Natural killer cell (primary cell): ENCODE measurements at regions not wholly inside any gene's neighbourhood (a gene's known extent, or its start where the extent isn't known, plus 50 kb on each side); places are given as distances from the start of the nearest gene placed in this dataset.
"Not testable (repeated sequence)": the region's sequence is repeated elsewhere in the genome, so short reads cannot be mapped to it uniquely, and the experiment has no call there.

Source experiments
- ATAC-seq, 3 donors: fragments of 150-1000 bp in 2 of 3; fragments of 200-7000 bp in 1 of 3; cut with Tn5 transposase; 1 replicate in 1 of 3; 2 replicates in 2 of 3; pipeline ENCODE4 v1.10.0; 2021; ENCODE audit warnings: mild to moderate bottlenecking in 2 of 3, moderate library complexity in 2 of 3
- DNase-seq, 2 donors: peaks; one replicate each; pipeline versions ENCODE4 v3.0.0 to v3.0.0-alpha.2; 2013 to 2021; ENCODE audit warnings: mixed read lengths in 1 of 2
- H3K27ac ChIP-seq: one replicate; pipeline ENCODE4 v1.5.1; 2013; ENCODE audit warnings: mild to moderate bottlenecking, low read length
- H3K27me3 ChIP-seq: one replicate; pipeline ENCODE4 v1.6.1; 2013; ENCODE audit warnings: low read length; ENCODE audit not compliant: control insufficient read depth, insufficient read depth
- H3K36me3 ChIP-seq: one replicate; pipeline ENCODE4 v1.6.1; 2013; ENCODE audit warnings: low read length; ENCODE audit not compliant: control insufficient read depth, insufficient read depth
- H3K4me1 ChIP-seq: one replicate; pipeline ENCODE4 v1.6.1; 2013; ENCODE audit warnings: low read length; ENCODE audit not compliant: control insufficient read depth, insufficient read depth
- H3K4me3 ChIP-seq: one replicate; pipeline ENCODE4 v1.5.1; 2013; ENCODE audit warnings: low read length
- H3K9me3 ChIP-seq: one replicate; pipeline ENCODE4 v1.6.1; 2013; ENCODE audit warnings: low read length; ENCODE audit not compliant: control insufficient read depth, insufficient read depth
- H3K27ac Mint-ChIP-seq, 2 donors: one replicate each; pipeline ENCODE4 v1.8.0; 2022; ENCODE audit warnings: mild to moderate bottlenecking in 2 of 2, mixed read lengths in 2 of 2, moderate library complexity in 1 of 2
- H3K27me3 Mint-ChIP-seq, 2 donors: one replicate each; pipeline ENCODE4 v1.8.0; 2022; ENCODE audit warnings: low read depth in 2 of 2, mixed read lengths in 2 of 2
- H3K36me3 Mint-ChIP-seq: one replicate; pipeline ENCODE4 v1.8.0; 2022; ENCODE audit warnings: mixed read lengths
- H3K4me1 Mint-ChIP-seq, 2 donors: one replicate each; pipeline ENCODE4 v1.8.0; 2022; ENCODE audit warnings: mixed read lengths in 2 of 2
- H3K4me3 Mint-ChIP-seq: one replicate; pipeline ENCODE4 v1.8.0; 2022; ENCODE audit warnings: mild to moderate bottlenecking, moderate library complexity, mixed read lengths
- H3K9me3 Mint-ChIP-seq, 2 donors: one replicate each; pipeline ENCODE4 v1.8.0; 2022; ENCODE audit warnings: mixed read lengths in 2 of 2
- WGBS: methylation state at CpG from one replicate; pipeline ENCODE4 v1.1.7; 2013; ENCODE audit warnings: missing lambda C conversion rate; ENCODE audit not compliant: insufficient coverage; 5-methylcytosine and 5-hydroxymethylcytosine counted together
- intact Hi-C: fragments of 100-400 bp; cut with micrococcal nuclease; formaldehyde crosslinking; loops from one replicate; pipeline ENCODE4 v1.14.2; 2022
- TF ChIP-seq, protein P1 (sequence below): fragments of 200-600 bp; IDR thresholded peaks from one replicate; pipeline ENCODE4 v1.8.0; 2022; ENCODE audit warnings: antibody characterized with exemption

DNA sequence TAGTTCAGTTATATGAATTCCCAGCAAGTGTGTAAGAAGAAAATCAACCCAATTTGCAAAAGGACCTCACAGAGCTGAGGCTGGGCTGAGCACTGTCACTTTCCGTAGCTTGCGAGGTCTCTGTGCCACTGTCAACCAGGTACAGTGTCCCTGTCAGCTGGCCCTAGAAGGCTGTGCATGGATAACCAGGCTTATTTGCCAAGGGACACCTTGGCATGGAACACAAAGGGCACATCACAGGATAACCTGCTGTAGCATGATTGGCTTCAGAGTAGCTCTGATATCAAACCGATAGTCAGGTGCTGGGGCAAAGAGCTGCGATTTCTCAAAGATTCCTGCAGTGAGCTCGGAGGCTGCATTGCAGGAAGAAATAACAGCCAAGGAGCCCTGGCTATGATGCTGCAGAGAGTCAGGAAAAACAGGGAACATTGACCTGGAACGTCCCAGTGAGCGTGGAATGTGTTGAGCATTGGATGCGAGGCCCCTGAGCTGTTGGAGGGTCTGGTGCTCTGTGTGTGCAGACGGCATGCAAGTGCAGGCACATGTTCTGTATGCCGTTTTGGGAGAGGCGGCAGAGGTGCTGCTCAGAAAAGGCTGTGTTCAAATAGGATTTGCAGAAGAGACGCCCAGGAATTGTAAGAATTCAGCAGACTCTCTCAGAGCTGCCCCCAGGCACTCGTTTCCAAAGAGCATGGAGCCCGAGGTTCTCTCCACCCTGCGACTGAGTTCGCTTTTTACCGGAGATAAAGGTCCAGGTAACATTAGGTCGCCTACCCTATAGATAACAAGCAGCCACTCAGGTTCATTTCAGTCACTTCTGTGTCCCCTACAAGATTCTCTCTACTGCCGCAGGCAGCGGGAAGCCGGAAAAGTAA, 213.5 kb upstream of the IRS2 start:
- DNase-seq: no peak
- no peak overlapping the region for H3K4me3 ChIP-seq
- H3K27ac ChIP-seq: no peak overlapping the region
- Mint-ChIP-seq H3K4me3 (no peak overlapping the region), H3K27me3 (no peaks in the 10 kb centered on the region), H3K36me3 (no peaks in the 10 kb centered on the region), H3K4me1 (no peaks in the 10 kb centered on the region), H3K27ac (no peak overlapping the region), H3K9me3 (no peaks in the 10 kb centered on the region)
- H3K27me3 ChIP-seq: no peaks in the 10 kb centered on the region
- H3K9me3 ChIP-seq: no peaks in the 10 kb centered on the region
- intact Hi-C loops: no loop called here
- WGBS: 84% methylated on average over 21 of the region's 21 CpGs
- ATAC-seq: no peak
- H3K36me3 ChIP-seq: no peaks in the 10 kb centered on the region
- TF ChIP-seq, protein P1, sequence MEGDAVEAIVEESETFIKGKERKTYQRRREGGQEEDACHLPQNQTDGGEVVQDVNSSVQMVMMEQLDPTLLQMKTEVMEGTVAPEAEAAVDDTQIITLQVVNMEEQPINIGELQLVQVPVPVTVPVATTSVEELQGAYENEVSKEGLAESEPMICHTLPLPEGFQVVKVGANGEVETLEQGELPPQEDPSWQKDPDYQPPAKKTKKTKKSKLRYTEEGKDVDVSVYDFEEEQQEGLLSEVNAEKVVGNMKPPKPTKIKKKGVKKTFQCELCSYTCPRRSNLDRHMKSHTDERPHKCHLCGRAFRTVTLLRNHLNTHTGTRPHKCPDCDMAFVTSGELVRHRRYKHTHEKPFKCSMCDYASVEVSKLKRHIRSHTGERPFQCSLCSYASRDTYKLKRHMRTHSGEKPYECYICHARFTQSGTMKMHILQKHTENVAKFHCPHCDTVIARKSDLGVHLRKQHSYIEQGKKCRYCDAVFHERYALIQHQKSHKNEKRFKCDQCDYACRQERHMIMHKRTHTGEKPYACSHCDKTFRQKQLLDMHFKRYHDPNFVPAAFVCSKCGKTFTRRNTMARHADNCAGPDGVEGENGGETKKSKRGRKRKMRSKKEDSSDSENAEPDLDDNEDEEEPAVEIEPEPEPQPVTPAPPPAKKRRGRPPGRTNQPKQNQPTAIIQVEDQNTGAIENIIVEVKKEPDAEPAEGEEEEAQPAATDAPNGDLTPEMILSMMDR: no peak
- no peaks in the 10 kb centered on the region for H3K4me1 ChIP-seq

DNA sequence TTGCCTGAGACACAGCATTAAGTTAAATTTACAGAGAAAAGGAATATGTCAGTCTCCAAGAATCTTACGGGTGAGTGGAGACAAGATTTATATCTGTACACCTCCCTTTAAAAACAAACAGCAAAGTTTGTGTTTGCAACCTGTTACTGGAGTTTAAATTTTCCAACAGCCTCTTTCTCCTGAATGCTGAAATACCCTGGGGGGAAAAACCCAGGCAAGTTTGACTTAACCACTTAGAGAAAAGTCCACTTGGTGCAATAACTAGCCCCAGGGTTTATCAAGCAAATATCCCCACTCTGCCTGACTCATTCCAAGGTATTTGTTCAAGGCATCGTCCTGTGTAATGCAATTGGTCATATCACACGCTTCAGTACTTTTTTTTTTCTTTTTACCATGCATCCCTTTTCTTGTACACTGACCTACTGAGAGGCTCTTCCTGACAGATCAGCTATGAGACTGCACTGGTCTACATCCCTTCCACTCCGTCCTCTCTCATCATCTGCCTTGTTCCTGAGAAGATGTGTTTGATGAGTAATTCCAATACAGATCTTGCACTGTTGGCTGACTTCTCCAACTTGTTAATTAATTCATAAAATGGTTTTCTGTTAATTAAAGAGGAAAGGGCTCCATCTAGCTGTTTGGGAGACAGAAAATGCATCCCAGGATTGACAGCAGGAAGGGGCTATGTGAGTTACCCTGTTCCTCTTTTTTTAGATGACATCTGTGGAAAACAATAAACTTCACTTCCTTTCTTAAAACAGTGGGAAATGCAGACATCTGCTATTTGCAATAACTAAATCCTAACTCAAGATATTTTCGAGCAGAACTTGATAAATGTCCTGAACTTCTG, 212.5 kb upstream of the IRS2 start:
- 60% methylated on average over 5 of the region's 5 CpGs for WGBS
- ATAC-seq (no peak), DNase-seq (no peak)
- TF ChIP-seq, protein P1: no peak
- no peaks in the 10 kb centered on the region for H3K27me3 ChIP-seq
- H3K27me3 Mint-ChIP-seq: no peaks in the 10 kb centered on the region
- H3K27ac Mint-ChIP-seq: no peak overlapping the region
- no peaks in the 10 kb centered on the region for H3K9me3 Mint-ChIP-seq
- intact Hi-C loops: no loop called here
- H3K36me3 Mint-ChIP-seq: no peaks in the 10 kb centered on the region
- H3K4me1 Mint-ChIP-seq: no peaks in the 10 kb centered on the region
- no peaks in the 10 kb centered on the region for H3K9me3 ChIP-seq
- H3K27ac ChIP-seq: no peak overlapping the region
- no peaks in the 10 kb centered on the region for H3K36me3 ChIP-seq
- H3K4me3 Mint-ChIP-seq: no peak overlapping the region
- no peaks in the 10 kb centered on the region for H3K4me1 ChIP-seq
- no peak overlapping the region for H3K4me3 ChIP-seq

DNA sequence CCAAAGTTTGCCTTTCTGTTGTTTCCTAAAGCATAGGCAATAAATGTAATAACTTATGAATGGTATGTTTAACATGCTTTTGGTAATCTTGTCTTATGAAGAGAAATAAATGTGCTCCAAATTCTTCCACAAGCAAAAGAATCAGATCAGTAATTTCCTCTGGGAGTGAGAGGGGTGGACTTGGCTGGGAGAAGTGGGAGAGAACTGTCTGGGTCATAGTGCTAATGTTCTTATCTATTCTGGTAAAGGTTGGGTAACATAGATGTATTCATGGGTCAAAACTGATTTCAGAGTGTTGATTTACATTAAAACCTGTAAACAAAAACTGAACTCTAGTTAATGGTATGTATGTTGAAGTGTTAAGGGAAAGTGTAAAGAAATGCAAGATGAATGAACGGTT, 211.7 kb upstream of the IRS2 start:
- Histone ChIP-seq H3K27me3 (no peaks in the 10 kb centered on the region), H3K9me3 (no peaks in the 10 kb centered on the region), H3K36me3 (no peaks in the 10 kb centered on the region), H3K27ac (no peak overlapping the region), H3K4me1 (no peaks in the 10 kb centered on the region), H3K4me3 (no peak overlapping the region)
- WGBS: 95% methylated on average over 1 of the region's 1 CpG
- no peak for DNase-seq
- intact Hi-C loops: no loop called here
- no peak overlapping the region for H3K4me3 Mint-ChIP-seq
- H3K4me1 Mint-ChIP-seq: no peaks in the 10 kb centered on the region
- no peak for ATAC-seq
- TF ChIP-seq, protein P1: no peak
- no peaks in the 10 kb centered on the region for H3K36me3 Mint-ChIP-seq
- no peaks in the 10 kb centered on the region for H3K9me3 Mint-ChIP-seq
- no peak overlapping the region for H3K27ac Mint-ChIP-seq
- no peaks in the 10 kb centered on the region for H3K27me3 Mint-ChIP-seq

DNA sequence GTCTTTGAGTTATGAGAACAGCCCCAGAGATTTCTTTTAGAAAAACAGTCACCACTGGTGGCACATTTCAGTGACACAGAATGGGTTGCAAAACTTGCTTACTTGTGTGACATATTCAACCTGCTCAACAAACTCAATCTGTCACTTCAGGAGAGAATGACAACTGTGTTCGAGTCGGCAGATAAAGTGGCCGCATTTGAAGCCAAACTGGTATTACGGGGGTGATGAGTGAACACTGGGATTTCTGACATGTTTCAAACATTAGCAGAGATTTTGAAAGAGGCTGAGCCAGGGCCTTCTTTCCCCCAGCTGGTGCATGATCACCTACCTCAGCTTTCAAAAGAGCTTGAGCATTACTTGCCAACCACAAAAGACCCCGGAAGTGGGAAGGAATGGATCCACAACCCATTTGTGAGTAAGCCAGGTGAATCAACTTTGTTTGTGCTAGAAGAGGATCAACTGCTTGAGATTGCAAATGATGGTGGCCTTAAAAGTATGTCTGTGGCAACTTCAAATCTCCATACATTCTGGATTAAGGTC, 210.7 kb upstream of the IRS2 start:
- H3K36me3 ChIP-seq, H3K27me3 Mint-ChIP-seq, ATAC-seq, H3K4me1 ChIP-seq, H3K9me3 ChIP-seq, intact Hi-C loops, H3K36me3 Mint-ChIP-seq, H3K9me3 Mint-ChIP-seq, H3K4me3 ChIP-seq, H3K4me1 Mint-ChIP-seq, DNase-seq, H3K27ac Mint-ChIP-seq, H3K27me3 ChIP-seq, H3K4me3 Mint-ChIP-seq, H3K27ac ChIP-seq: not testable (repeated sequence)
- WGBS: 69% methylated on average over 5 of the region's 5 CpGs
